ENCODE measurements at regions not wholly inside any gene's neighbourhood (a gene's known extent, or its start where the extent isn't known, plus 50 kb on each side); places are given as distances from the start of the nearest gene placed in this dataset.

DNA sequence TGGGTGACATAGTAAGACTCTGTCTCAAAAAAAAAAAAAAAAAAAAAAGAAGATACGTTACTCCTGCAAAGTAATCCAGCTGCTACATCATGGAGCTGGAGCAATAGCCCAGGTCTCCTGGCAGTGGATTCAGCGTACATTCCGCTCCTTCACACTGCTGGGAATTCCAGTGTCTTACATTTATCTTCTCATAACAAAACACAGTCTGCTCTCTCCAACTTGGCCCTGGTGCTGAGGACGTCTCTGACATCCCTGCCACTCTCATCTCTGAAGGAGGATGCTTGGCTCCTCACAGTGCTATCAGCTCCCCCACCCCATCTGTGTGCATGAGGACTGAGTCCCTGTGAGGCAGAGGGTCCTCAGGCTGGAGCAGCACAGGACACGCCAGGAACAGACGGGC lies 529.8 kb downstream of the CD83 start:
- no peaks in the 10 kb centered on the region for H3F3A ChIP-seq (ENCODE audit: insufficient read depth)
- no peaks in the 10 kb centered on the region for H3K79me2 ChIP-seq (ENCODE audit: insufficient read depth, low read length)
- H3K36me3 ChIP-seq (ENCODE audit: low read length), result no peaks in the 10 kb centered on the region
- TF ChIP-seq, protein P1, sequence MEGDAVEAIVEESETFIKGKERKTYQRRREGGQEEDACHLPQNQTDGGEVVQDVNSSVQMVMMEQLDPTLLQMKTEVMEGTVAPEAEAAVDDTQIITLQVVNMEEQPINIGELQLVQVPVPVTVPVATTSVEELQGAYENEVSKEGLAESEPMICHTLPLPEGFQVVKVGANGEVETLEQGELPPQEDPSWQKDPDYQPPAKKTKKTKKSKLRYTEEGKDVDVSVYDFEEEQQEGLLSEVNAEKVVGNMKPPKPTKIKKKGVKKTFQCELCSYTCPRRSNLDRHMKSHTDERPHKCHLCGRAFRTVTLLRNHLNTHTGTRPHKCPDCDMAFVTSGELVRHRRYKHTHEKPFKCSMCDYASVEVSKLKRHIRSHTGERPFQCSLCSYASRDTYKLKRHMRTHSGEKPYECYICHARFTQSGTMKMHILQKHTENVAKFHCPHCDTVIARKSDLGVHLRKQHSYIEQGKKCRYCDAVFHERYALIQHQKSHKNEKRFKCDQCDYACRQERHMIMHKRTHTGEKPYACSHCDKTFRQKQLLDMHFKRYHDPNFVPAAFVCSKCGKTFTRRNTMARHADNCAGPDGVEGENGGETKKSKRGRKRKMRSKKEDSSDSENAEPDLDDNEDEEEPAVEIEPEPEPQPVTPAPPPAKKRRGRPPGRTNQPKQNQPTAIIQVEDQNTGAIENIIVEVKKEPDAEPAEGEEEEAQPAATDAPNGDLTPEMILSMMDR (IDR thresholded peaks at IDR 0.05; ENCODE audit: insufficient read depth, low read length, poor library complexity, severe bottlenecking), result no peak
- no peak for TF ChIP-seq EZH2phosphoT487 (conservative IDR thresholded peaks at IDR 0.05; ENCODE audit: low read length)
- H3K27me3 ChIP-seq (ENCODE audit: low read length), result no peaks in the 10 kb centered on the region
- H3K9me3 ChIP-seq (ENCODE audit: insufficient read depth, low read length), result no peaks in the 10 kb centered on the region
- no peak overlapping the region for H3K9ac ChIP-seq (ENCODE audit: low read length)
- H3K4me2 ChIP-seq (ENCODE audit: low read depth, low read length, poor library complexity, severe bottlenecking), result no peak overlapping the region
- no peaks in the 10 kb centered on the region for H3K9me2 ChIP-seq (replicated peaks; ENCODE audit: insufficient read depth, low read length)
- no peaks in the 10 kb centered on the region for H4K20me1 ChIP-seq (ENCODE audit: low read depth, low read length)
- no peak overlapping the region for H3K27ac ChIP-seq (ENCODE audit: low read depth, low read length)
- no peak overlapping the region for H2AFZ ChIP-seq (ENCODE audit: low read depth, low read length, severe bottlenecking)
- no peak overlapping the region for H3K4me3 ChIP-seq (ENCODE audit: insufficient read depth, low read length, poor library complexity, severe bottlenecking)

DNA sequence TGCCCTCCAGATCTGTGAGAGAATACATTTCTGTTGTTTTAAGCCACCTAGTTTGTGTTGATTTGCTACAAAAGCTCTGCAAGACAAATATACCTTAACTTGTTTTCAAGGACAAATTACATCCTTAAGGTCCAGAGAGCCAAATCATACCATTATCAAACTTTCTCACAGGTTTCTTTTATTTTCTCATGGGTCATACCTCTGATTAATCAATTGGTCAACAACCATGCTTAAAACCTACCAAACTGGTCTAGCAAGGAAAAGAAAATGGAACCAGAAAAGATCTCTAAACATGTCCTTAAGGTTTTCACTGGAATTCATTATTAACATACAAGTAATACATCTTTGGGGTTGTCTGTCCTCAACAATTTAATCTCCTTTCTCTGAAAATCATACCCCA lies 535.0 kb downstream of the CD83 start:
- Histone ChIP-seq H3K27ac (ENCODE audit: low read depth, low read length) (no peak overlapping the region), H3K4me3 (ENCODE audit: insufficient read depth, low read length, poor library complexity, severe bottlenecking) (no peak overlapping the region), H2AFZ (ENCODE audit: low read depth, low read length, severe bottlenecking) (no peak overlapping the region), H3K4me2 (ENCODE audit: low read depth, low read length, poor library complexity, severe bottlenecking) (no peak overlapping the region), H3K9ac (ENCODE audit: low read length) (no peak overlapping the region), H3K9me2 (replicated peaks; ENCODE audit: insufficient read depth, low read length) (no peaks in the 10 kb centered on the region), H3F3A (ENCODE audit: insufficient read depth) (no peaks in the 10 kb centered on the region), H3K27me3 (ENCODE audit: low read length) (no peaks in the 10 kb centered on the region), H3K36me3 (ENCODE audit: low read length) (no peaks in the 10 kb centered on the region), H3K9me3 (ENCODE audit: insufficient read depth, low read length) (no peaks in the 10 kb centered on the region), H3K79me2 (ENCODE audit: insufficient read depth, low read length) (no peaks in the 10 kb centered on the region), H4K20me1 (ENCODE audit: low read depth, low read length) (no peaks in the 10 kb centered on the region)
- no peak for TF ChIP-seq EZH2phosphoT487 (conservative IDR thresholded peaks at IDR 0.05; ENCODE audit: low read length)
- TF ChIP-seq, protein P1 (IDR thresholded peaks at IDR 0.05; ENCODE audit: insufficient read depth, low read length, poor library complexity, severe bottlenecking), result no peak

DNA sequence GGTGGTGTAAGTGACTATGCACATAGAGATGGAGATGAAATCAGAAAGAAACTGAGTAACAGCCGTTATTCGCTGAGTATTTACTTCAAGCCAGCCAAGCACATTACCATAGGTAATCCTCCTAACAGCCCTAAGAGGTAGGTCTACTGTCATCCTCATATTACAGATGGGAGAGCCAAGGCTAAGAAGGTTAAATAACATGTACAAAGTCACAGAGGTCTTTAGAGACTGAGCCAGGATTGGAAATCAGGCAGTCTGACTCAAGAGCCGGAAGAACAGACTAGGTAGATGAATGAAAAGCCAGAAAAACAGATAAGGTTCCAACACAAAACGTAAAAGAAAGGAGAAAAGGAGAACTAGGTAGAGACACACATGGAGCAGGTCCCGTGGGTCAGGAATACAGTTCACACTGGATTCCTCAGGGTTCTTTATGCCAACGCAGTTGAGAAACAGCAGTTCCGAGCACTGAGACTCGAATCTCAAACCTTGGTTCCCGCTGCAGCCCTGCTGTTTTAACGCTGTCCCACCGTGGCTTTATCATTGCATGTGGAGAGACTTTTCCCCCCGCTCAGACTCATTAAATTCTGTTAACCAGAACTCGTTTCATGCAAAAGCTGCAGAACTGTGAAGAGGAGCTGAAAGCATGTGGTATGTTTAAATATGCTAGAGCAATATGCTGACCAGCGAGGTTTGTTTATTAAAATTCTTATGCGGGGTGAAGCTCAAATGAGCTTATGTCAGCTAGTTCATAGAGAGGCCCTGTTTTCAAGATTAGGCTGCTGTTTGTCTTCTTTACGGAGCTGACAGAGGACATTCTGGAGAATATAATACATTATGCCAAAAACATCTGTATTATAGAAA lies 537.9 kb downstream of the CD83 start:
- Histone ChIP-seq H4K20me1 (ENCODE audit: low read depth, low read length) (no peaks in the 10 kb centered on the region), H3K9me2 (replicated peaks; ENCODE audit: insufficient read depth, low read length) (no peaks in the 10 kb centered on the region), H3K27ac (ENCODE audit: low read depth, low read length) (no peak overlapping the region), H3K36me3 (ENCODE audit: low read length) (no peaks in the 10 kb centered on the region), H3K9ac (ENCODE audit: low read length) (no peak overlapping the region), H3K79me2 (ENCODE audit: insufficient read depth, low read length) (no peaks in the 10 kb centered on the region), H3K9me3 (ENCODE audit: insufficient read depth, low read length) (no peaks in the 10 kb centered on the region), H3K4me2 (ENCODE audit: low read depth, low read length, poor library complexity, severe bottlenecking) (peak overlapping the region; percentile 4), H2AFZ (ENCODE audit: low read depth, low read length, severe bottlenecking) (no peak overlapping the region), H3F3A (ENCODE audit: insufficient read depth) (no peaks in the 10 kb centered on the region), H3K4me3 (ENCODE audit: insufficient read depth, low read length, poor library complexity, severe bottlenecking) (no peak overlapping the region), H3K27me3 (ENCODE audit: low read length) (no peaks in the 10 kb centered on the region)
- TF ChIP-seq EZH2phosphoT487 (conservative IDR thresholded peaks at IDR 0.05; ENCODE audit: low read length), result no peak
- TF ChIP-seq, protein P1 (IDR thresholded peaks at IDR 0.05; ENCODE audit: insufficient read depth, low read length, poor library complexity, severe bottlenecking), result no peak
